Endothelial cell of umbilical vein (primary cell): ENCODE measurements at regions not wholly inside any gene's neighbourhood (a gene's known extent, or its start where the extent isn't known, plus 50 kb on each side); places are given as distances from the start of the nearest gene placed in this dataset.
"Not testable (repeated sequence)": the region's sequence is repeated elsewhere in the genome, so short reads cannot be mapped to it uniquely, and the experiment has no call there.

Experiments
- BruUV-seq: library from RNA; stranded (reverse); fragments of 400-500 nt; replicated peaks from 2 replicates; lab custom pipeline; 2021; lab: Mats Ljungman, UMichigan
- CTCF ChIA-PET: fragments of 300-600, 350-600 bp; sonication (Branson Sonifier 250); formaldehyde crosslinking; loops from one replicate; lab custom pipeline; 2021; ENCODE audit warnings: antibody characterized with exemption, inconsistent platforms; lab: Charles Lee
- POLR2A ChIA-PET: fragments of 300-600, 350-600 bp; sonication (Branson Sonifier 250); formaldehyde crosslinking; loops from one replicate; lab custom pipeline; 2021; ENCODE audit warnings: antibody characterized with exemption, inconsistent platforms; lab: Charles Lee
- DNase-seq: peaks from one replicate; pipeline ENCODE4 v3.0.0-alpha.2; 2011; ENCODE audit warnings: low read depth, low spot score
- FAIRE-seq: peaks from 2 replicates; lab custom pipeline; 2011; peaks lifted over from hg19 to GRCh38; lab: Jason Lieb, UNC
- H2AFZ ChIP-seq: 2 replicates; pipeline ENCODE4 v1.6.0; 2012; ENCODE audit warnings: low read depth, low read length, control low read depth, inconsistent platforms
- H3K27ac ChIP-seq: 2 replicates; pipeline ENCODE4 v1.5.1; 2011; ENCODE audit warnings: low read depth, mild to moderate bottlenecking, control low read depth, low read length, moderate library complexity; ENCODE audit not compliant: insufficient read depth
- H3K27me3 ChIP-seq, 2 experiments: 2 replicates each; pipeline versions ENCODE4 v1.6.0 to v1.6.1; 2011; ENCODE audit warnings: low read length in 2 of 2, mixed read lengths in 1 of 2; ENCODE audit not compliant: control insufficient read depth in 2 of 2, insufficient read depth in 2 of 2
- H3K36me3 ChIP-seq, 2 experiments: 2 replicates in 1 of 2; 3 replicates in 1 of 2; pipeline ENCODE4 v1.5.1; 2011; ENCODE audit warnings: low read length in 2 of 2, mild to moderate bottlenecking in 1 of 2, moderate library complexity in 1 of 2; ENCODE audit not compliant: control insufficient read depth in 2 of 2, insufficient read depth in 2 of 2; ENCODE audit errors: extremely low read depth in 1 of 2
- H3K4me1 ChIP-seq: 3 replicates; pipeline ENCODE4 v1.5.1; 2011; ENCODE audit warnings: mild to moderate bottlenecking, low read length; ENCODE audit not compliant: control insufficient read depth, insufficient read depth; ENCODE audit errors: extremely low read depth
- H3K4me2 ChIP-seq: 2 replicates; pipeline ENCODE4 v1.6.1; 2011; ENCODE audit warnings: low read length, control low read depth, mixed read lengths; ENCODE audit not compliant: insufficient read depth
- H3K4me3 ChIP-seq, 3 experiments: fragments of 200-600 bp in 1 of 3; sonication (generic), shearing (Covaris generic) in 1 of 3; replicated peaks in 1 of 3; 2 replicates each; pipeline ENCODE4 v1.5.1; 2011 to 2016; ENCODE audit warnings: control low read depth in 3 of 3, low read length in 3 of 3, mild to moderate bottlenecking in 2 of 3, inconsistent platforms in 1 of 3, low read depth in 1 of 3, moderate library complexity in 1 of 3; ENCODE audit not compliant: insufficient read depth in 1 of 3
- H3K79me2 ChIP-seq: 2 replicates; pipeline ENCODE4 v1.6.0; 2012; ENCODE audit warnings: low read length, inconsistent platforms; ENCODE audit not compliant: control insufficient read depth, insufficient read depth
- H3K9ac ChIP-seq: replicated peaks from 2 replicates; pipeline ENCODE3; 2011; ENCODE audit warnings: low read length, control low read depth; ENCODE audit not compliant: insufficient read depth; ENCODE audit errors: extremely low read depth
- H3K9me1 ChIP-seq: replicated peaks from 3 replicates; pipeline ENCODE4 v1.6.0; 2011; ENCODE audit warnings: mild to moderate bottlenecking, low read length; ENCODE audit not compliant: control insufficient read depth, insufficient read depth; ENCODE audit errors: extremely low read depth
- H3K9me3 ChIP-seq: replicated peaks from 2 replicates; pipeline ENCODE4 v1.5.1; 2012; ENCODE audit warnings: low read length, inconsistent platforms; ENCODE audit not compliant: control insufficient read depth, insufficient read depth
- H4K20me1 ChIP-seq: replicated peaks from 2 replicates; pipeline ENCODE3; 2011; ENCODE audit warnings: mild to moderate bottlenecking, low read length; ENCODE audit not compliant: control insufficient read depth, insufficient read depth; ENCODE audit errors: extremely low read depth
- CTCF ChIP-seq, 2 donors: IDR thresholded peaks; 1 replicate in 1 of 2; 2 replicates in 1 of 2; pipeline ENCODE4 v1.5.1; 2011; ENCODE audit warnings: low read length in 2 of 2, mild to moderate bottlenecking in 2 of 2, moderate library complexity in 2 of 2, control low read depth in 1 of 2, inconsistent platforms in 1 of 2, low read depth in 1 of 2; ENCODE audit not compliant: insufficient read depth in 1 of 2; ENCODE audit errors: extremely low read depth in 1 of 2
- EZH2 ChIP-seq: IDR thresholded peaks from 2 replicates; pipeline ENCODE4 v1.6.1; 2012; ENCODE audit warnings: borderline replicate concordance, low read depth, mild to moderate bottlenecking, moderate library complexity, low read length, inconsistent platforms; ENCODE audit not compliant: severe bottlenecking
- FOS ChIP-seq: IDR thresholded peaks from 2 replicates; pipeline ENCODE4 v1.6.1; 2011; ENCODE audit warnings: mild to moderate bottlenecking, low read length, moderate library complexity, borderline replicate concordance; ENCODE audit not compliant: insufficient read depth
- GATA2 ChIP-seq: IDR thresholded peaks from 2 replicates; pipeline ENCODE4 v1.7.0; 2011; ENCODE audit warnings: low read depth, mild to moderate bottlenecking, moderate library complexity, mixed read lengths, low read length; ENCODE audit not compliant: insufficient read length, insufficient read depth
- JUN ChIP-seq: IDR thresholded peaks from 2 replicates; pipeline ENCODE4 v1.6.1; 2011; ENCODE audit warnings: borderline replicate concordance, low read depth; ENCODE audit not compliant: insufficient read length, insufficient read depth
- MAX ChIP-seq: IDR thresholded peaks from 2 replicates; pipeline ENCODE4 v1.6.1; 2011; ENCODE audit not compliant: insufficient read depth, insufficient read length
- MYC ChIP-seq: IDR thresholded peaks from one replicate; pipeline ENCODE4 v1.6.1; 2011; ENCODE audit warnings: mild to moderate bottlenecking, low read depth, low read length
- POLR2A ChIP-seq: IDR thresholded peaks from 2 replicates; pipeline ENCODE4 v1.6.1; 2012; ENCODE audit warnings: low read depth, mild to moderate bottlenecking, control low read depth, low read length
- POLR2AphosphoS5 ChIP-seq: IDR thresholded peaks from 2 replicates; pipeline ENCODE4 v1.6.1; 2012; ENCODE audit warnings: low read depth, mild to moderate bottlenecking, control low read depth, low read length, moderate library complexity; ENCODE audit not compliant: insufficient read depth
- dilution Hi-C: fragments of 300-500 bp; cut with MboI; formaldehyde crosslinking; loops from one replicate; pipeline ENCODE4 v1.15.0; 2019; ENCODE audit warnings: low sequenced_read_pairs; ENCODE audit not compliant: extremely low pct_ligation_motif_present
- intact Hi-C: fragments of 100-400 bp; cut with micrococcal nuclease; formaldehyde crosslinking; loops from one replicate; pipeline ENCODE4 v1.10.0; 2022

GRCh38 chr15:26032162-26032846 is 169.2 kb upstream of the ATP10A start:
- Histone ChIP-seq H3K27ac (no peak overlapping the region), H4K20me1 (no peaks in the 10 kb centered on the region), H3K27me3 (no peaks in the 10 kb centered on the region), H3K4me2 (no peak overlapping the region), H3K79me2 (no peaks in the 10 kb centered on the region), H3K9me1 (no peaks in the 10 kb centered on the region), H3K4me3 (no peak overlapping the region), H3K4me1 (no peaks in the 10 kb centered on the region), H2AFZ (no peak overlapping the region), H3K9ac (no peak overlapping the region), H3K9me3 (no peaks in the 10 kb centered on the region), H3K36me3 (no peaks in the 10 kb centered on the region)
- intact Hi-C loops = no loop called here
- FAIRE-seq (no peak), DNase-seq (no peak)
- dilution Hi-C loops = no loop called here
- ChIA-PET POLR2A (no interaction called here), CTCF (no interaction called here)
- no TSS peak for BruUV-seq
- TF ChIP-seq MAX = no peak
- no peak for TF ChIP-seq FOS
- TF ChIP-seq EZH2 = no peak
- TF ChIP-seq POLR2A = no peak
- TF ChIP-seq GATA2 = no peak
- TF ChIP-seq MYC = no peak
- TF ChIP-seq JUN = no peak
- TF ChIP-seq POLR2AphosphoS5 = no peak
- TF ChIP-seq CTCF (IDR thresholded peaks at IDR 0.05; ENCODE audit: extremely low read depth in 1 of 2, insufficient read depth in 1 of 2, low read depth in 1 of 2, low read length in 2 of 2) = no peak

- H3K79me2 ChIP-seq, H3K4me1 ChIP-seq, H3K9me1 ChIP-seq, POLR2A ChIA-PET, H3K36me3 ChIP-seq, H3K27ac ChIP-seq, CTCF ChIA-PET, H4K20me1 ChIP-seq, BruUV-seq, H3K4me2 ChIP-seq, H3K9me3 ChIP-seq, dilution Hi-C loops, DNase-seq, H2AFZ ChIP-seq, H3K9ac ChIP-seq, H3K27me3 ChIP-seq, FAIRE-seq, intact Hi-C loops, H3K4me3 ChIP-seq: not testable (repeated sequence)
Measured at GRCh38 chr15:26029586-26029985, 166.5 kb upstream of the ATP10A start.
